ENCODE measurements at regions not wholly inside any gene's neighbourhood (a gene's known extent, or its start where the extent isn't known, plus 50 kb on each side); places are given as distances from the start of the nearest gene placed in this dataset.

GRCh38 chr17:33940769-33941370 is 314.2 kb upstream of the CCL2 start:
- H3K4me3 Mint-ChIP-seq = no peak overlapping the region
- H3K36me3 Mint-ChIP-seq = no peaks in the 10 kb centered on the region
- H3K27ac Mint-ChIP-seq = no peak overlapping the region
- TF ChIP-seq CTCF (IDR thresholded peaks at IDR 0.05; ENCODE audit: unreplicated experiment) = no peak
- H3K27me3 Mint-ChIP-seq (ENCODE audit: low read depth) = peaks cover 48% of the 10 kb centered on the region
- H3K4me1 Mint-ChIP-seq = peaks cover 7% of the 10 kb centered on the region
- H3K9me3 Mint-ChIP-seq = no peaks in the 10 kb centered on the region
- DNase-seq (ENCODE audit: low spot score in 2 of 2, unreplicated experiment in 2 of 2) = no peak

GRCh38 chr17:33941744-33942143 is 313.3 kb upstream of the CCL2 start:
- no peaks in the 10 kb centered on the region for H3K9me3 Mint-ChIP-seq
- peaks cover 56% of the 10 kb centered on the region for H3K27me3 Mint-ChIP-seq (ENCODE audit: low read depth)
- H3K36me3 Mint-ChIP-seq = no peaks in the 10 kb centered on the region
- no peak overlapping the region for H3K4me3 Mint-ChIP-seq
- H3K27ac Mint-ChIP-seq = no peak overlapping the region
- no peak for DNase-seq (ENCODE audit: low spot score in 2 of 2, unreplicated experiment in 2 of 2)
- no peak for TF ChIP-seq CTCF (IDR thresholded peaks at IDR 0.05; ENCODE audit: unreplicated experiment)
- peaks cover 7% of the 10 kb centered on the region for H3K4me1 Mint-ChIP-seq

GRCh38 chr17:33942414-33942813 is 312.7 kb upstream of the CCL2 start:
- Mint-ChIP-seq H3K27ac (no peak overlapping the region), H3K9me3 (no peaks in the 10 kb centered on the region), H3K4me1 (peaks cover 7% of the 10 kb centered on the region), H3K4me3 (no peak overlapping the region), H3K36me3 (no peaks in the 10 kb centered on the region), H3K27me3 (ENCODE audit: low read depth) (peaks cover 60% of the 10 kb centered on the region)
- DNase-seq (ENCODE audit: low spot score in 2 of 2, unreplicated experiment in 2 of 2) = no peak
- TF ChIP-seq CTCF (IDR thresholded peaks at IDR 0.05; ENCODE audit: unreplicated experiment) = no peak

- TF ChIP-seq CTCF (IDR thresholded peaks at IDR 0.05; ENCODE audit: unreplicated experiment) = no peak
Observed at GRCh38 chr17:33944412-33944811, 310.7 kb upstream of the CCL2 start.

GRCh38 chr17:33944826-33945225 is 310.3 kb upstream of the CCL2 start:
- H3K9me3 Mint-ChIP-seq = no peaks in the 10 kb centered on the region
- H3K27me3 Mint-ChIP-seq (ENCODE audit: low read depth) = peaks cover 55% of the 10 kb centered on the region
- H3K36me3 Mint-ChIP-seq = no peaks in the 10 kb centered on the region
- no peak overlapping the region for H3K4me3 Mint-ChIP-seq
- no peak overlapping the region for H3K27ac Mint-ChIP-seq
- peaks cover 7% of the 10 kb centered on the region for H3K4me1 Mint-ChIP-seq
- TF ChIP-seq CTCF (IDR thresholded peaks at IDR 0.05; ENCODE audit: unreplicated experiment) = no peak
- DNase-seq (ENCODE audit: low spot score in 2 of 2, unreplicated experiment in 2 of 2) = no peak

More at GRCh38 chr17:33944412-33944811, 310.7 kb upstream of the CCL2 start:
- no peaks in the 10 kb centered on the region for H3K36me3 Mint-ChIP-seq
- peaks cover 7% of the 10 kb centered on the region for H3K4me1 Mint-ChIP-seq
- H3K27me3 Mint-ChIP-seq (ENCODE audit: low read depth) = peaks cover 55% of the 10 kb centered on the region
- no peak overlapping the region for H3K4me3 Mint-ChIP-seq
- no peaks in the 10 kb centered on the region for H3K9me3 Mint-ChIP-seq
- H3K27ac Mint-ChIP-seq = no peak overlapping the region
- no peak for DNase-seq (ENCODE audit: low spot score in 2 of 2, unreplicated experiment in 2 of 2)

Measured in mesothelial cell of epicardium (in vitro differentiated cells).